GM12891 (cell line): ENCODE measurements at regions not wholly inside any gene's neighbourhood (a gene's known extent, or its start where the extent isn't known, plus 50 kb on each side); places are given as distances from the start of the nearest gene placed in this dataset.

Source experiments
- PAX5 ChIP-seq: IDR thresholded peaks from 2 replicates; pipeline ENCODE4 v1.6.1; 2011; ENCODE audit warnings: low read length, moderate library complexity, mild to moderate bottlenecking; ENCODE audit not compliant: insufficient read depth, severe bottlenecking
- POLR2A ChIP-seq: IDR thresholded peaks from 2 replicates; pipeline ENCODE4 v1.6.1; 2011; ENCODE audit warnings: low read depth, low read length, control low read depth
- POLR2AphosphoS5 ChIP-seq: IDR thresholded peaks from 2 replicates; pipeline ENCODE4 v1.6.1; 2011; ENCODE audit warnings: low read depth, low read length, control low read depth
- POU2F2 ChIP-seq: IDR thresholded peaks from 2 replicates; pipeline ENCODE4 v1.6.1; 2011; ENCODE audit warnings: low read depth, mild to moderate bottlenecking, control low read depth, low read length, moderate library complexity
- TAF1 ChIP-seq: IDR thresholded peaks from 2 replicates; pipeline ENCODE4 v1.6.1; 2011; ENCODE audit warnings: low read depth, low read length, control low read depth

GRCh38 chr19:22528956-22529355 is 105.2 kb upstream of the ZNF492 start:
- TF ChIP-seq POLR2A (no peak), PAX5 (no peak), POLR2AphosphoS5 (no peak), POU2F2 (no peak), TAF1 (no peak)
